AG04450 (cell line): ENCODE measurements at regions not wholly inside any gene's neighbourhood (a gene's known extent, or its start where the extent isn't known, plus 50 kb on each side); places are given as distances from the start of the nearest gene placed in this dataset.

ENCODE experiments used
- CTCF ChIA-PET: fragments of 300-600, 350-600 bp; formaldehyde crosslinking; extraction: SDS; loops from one replicate; lab custom pipeline; 2022; ENCODE audit warnings: antibody characterized with exemption, inconsistent platforms; lab: Charles Lee
- POLR2A ChIA-PET: fragments of 350-600 bp; formaldehyde crosslinking; extraction: SDS; loops from one replicate; lab custom pipeline; 2021; ENCODE audit warnings: antibody characterized with exemption, inconsistent platforms; lab: Yijun Ruan, JAX
- DNase-seq: peaks from one replicate; pipeline ENCODE4 v3.0.0-alpha.2; 2011; ENCODE audit warnings: low read depth, low spot score
- H3K27ac ChIP-seq: one replicate; pipeline ENCODE4 v1.5.1; 2012; ENCODE audit warnings: low read depth, low read length, control low read depth
- H3K27me3 ChIP-seq: one replicate; pipeline ENCODE4 v1.6.0; 2012; ENCODE audit warnings: low read length; ENCODE audit not compliant: control insufficient read depth, insufficient read depth
- H3K4me3 ChIP-seq: 2 replicates; pipeline ENCODE4 v1.5.1; 2011; ENCODE audit warnings: mild to moderate bottlenecking, low read depth, low read length, control low read depth
- H3K9me3 ChIP-seq: 2 replicates; pipeline ENCODE4 v1.5.1; 2012; ENCODE audit warnings: low read length; ENCODE audit not compliant: control insufficient read depth, insufficient read depth
- TF ChIP-seq, protein P1 (sequence below): IDR thresholded peaks from 2 replicates; pipeline ENCODE4 v1.5.1; 2011; ENCODE audit warnings: low read depth, low read length, control low read depth, inconsistent platforms

DNA sequence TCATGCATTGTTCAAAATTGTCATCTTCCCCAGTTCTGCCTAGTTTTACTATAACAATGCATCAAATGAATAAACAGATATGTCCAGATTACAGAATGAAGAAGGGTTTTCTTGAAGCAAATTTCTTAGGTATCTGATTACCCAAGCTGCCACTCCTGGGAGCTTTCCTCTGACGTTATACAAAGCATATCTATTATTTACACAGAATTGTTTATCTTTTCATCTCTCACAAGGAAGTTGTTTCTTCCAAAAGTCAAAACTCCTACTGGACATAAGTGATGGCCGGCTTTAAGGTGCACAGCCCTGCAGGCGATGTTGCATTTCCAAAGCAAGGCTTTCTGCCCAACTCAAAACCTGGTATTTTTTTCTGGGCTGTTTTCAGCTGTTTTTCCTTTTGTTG is 73.4 kb upstream of the ANKH start:
- ChIA-PET POLR2A (interaction anchor here (0.6 kb wide), 1 partner anchor 43 kb away, joined by 3 read pairs; no protein-coding TSS in a partner anchor), CTCF (no interaction called here)
- TF ChIP-seq, protein P1, sequence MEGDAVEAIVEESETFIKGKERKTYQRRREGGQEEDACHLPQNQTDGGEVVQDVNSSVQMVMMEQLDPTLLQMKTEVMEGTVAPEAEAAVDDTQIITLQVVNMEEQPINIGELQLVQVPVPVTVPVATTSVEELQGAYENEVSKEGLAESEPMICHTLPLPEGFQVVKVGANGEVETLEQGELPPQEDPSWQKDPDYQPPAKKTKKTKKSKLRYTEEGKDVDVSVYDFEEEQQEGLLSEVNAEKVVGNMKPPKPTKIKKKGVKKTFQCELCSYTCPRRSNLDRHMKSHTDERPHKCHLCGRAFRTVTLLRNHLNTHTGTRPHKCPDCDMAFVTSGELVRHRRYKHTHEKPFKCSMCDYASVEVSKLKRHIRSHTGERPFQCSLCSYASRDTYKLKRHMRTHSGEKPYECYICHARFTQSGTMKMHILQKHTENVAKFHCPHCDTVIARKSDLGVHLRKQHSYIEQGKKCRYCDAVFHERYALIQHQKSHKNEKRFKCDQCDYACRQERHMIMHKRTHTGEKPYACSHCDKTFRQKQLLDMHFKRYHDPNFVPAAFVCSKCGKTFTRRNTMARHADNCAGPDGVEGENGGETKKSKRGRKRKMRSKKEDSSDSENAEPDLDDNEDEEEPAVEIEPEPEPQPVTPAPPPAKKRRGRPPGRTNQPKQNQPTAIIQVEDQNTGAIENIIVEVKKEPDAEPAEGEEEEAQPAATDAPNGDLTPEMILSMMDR, result no peak
- H3K9me3 ChIP-seq, result no peaks in the 10 kb centered on the region
- DNase-seq, result no peak
- H3K27me3 ChIP-seq, result peaks cover 17% of the 10 kb centered on the region
- H3K27ac ChIP-seq, result no peak overlapping the region
- no peak overlapping the region for H3K4me3 ChIP-seq

DNA sequence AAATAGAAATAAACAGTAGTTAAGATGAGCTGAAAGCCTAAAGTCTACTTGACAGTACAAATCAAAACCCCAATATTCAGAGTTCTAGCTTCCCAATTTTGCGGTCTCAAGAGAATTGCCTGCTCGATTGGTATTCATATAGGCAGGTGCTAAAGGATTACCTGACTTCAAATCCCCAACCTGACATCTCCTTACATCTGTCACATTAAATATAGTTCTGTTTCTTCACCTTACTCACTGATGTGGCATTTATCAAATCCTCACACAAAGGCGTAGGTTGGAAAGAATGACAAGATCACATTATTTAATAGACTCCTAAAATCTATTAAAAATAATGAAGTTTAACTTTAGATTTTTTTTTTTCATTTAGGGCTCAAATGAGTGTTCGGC is 72.8 kb upstream of the ANKH start:
- TF ChIP-seq, protein P1, result no peak
- Histone ChIP-seq H3K27me3 (peaks cover 16% of the 10 kb centered on the region), H3K4me3 (no peak overlapping the region), H3K9me3 (no peaks in the 10 kb centered on the region), H3K27ac (no peak overlapping the region)
- ChIA-PET CTCF (no interaction called here), POLR2A (interaction anchor here (0.6 kb wide), 1 partner anchor 42 kb away, joined by 3 read pairs; no protein-coding TSS in a partner anchor)
- DNase-seq, result no peak

DNA sequence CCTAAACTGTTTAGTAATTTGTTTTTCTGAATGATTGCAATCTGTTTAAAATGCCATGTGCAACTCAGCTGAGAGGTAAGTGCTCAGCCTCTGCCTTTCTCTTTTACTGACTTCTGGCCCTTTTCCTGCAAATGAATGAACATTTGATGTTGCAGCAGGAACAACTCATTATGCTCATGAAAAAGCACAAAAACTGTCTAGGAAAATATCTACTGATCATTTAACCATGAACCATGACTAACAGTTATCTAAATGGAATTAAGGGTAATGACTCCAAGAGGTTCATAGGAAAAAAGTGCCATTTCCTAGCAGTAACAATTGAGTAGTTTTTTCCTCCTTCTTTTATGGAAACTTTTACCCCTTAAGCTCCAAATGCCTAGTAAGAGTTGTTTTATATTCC is 70.6 kb upstream of the ANKH start:
- TF ChIP-seq, protein P1, result no peak
- CTCF ChIA-PET, result interaction anchor here (0.9 kb wide), 1 partner anchor 164 kb away, joined by 3 read pairs; no protein-coding TSS in a partner anchor
- Histone ChIP-seq H3K9me3 (no peaks in the 10 kb centered on the region), H3K4me3 (no peak overlapping the region), H3K27ac (no peak overlapping the region), H3K27me3 (peaks cover 11% of the 10 kb centered on the region)
- DNase-seq, result no peak
- POLR2A ChIA-PET, result interaction anchor here (0.6 kb wide), 1 partner anchor 57 kb away, joined by 3 read pairs; no protein-coding TSS in a partner anchor

DNA sequence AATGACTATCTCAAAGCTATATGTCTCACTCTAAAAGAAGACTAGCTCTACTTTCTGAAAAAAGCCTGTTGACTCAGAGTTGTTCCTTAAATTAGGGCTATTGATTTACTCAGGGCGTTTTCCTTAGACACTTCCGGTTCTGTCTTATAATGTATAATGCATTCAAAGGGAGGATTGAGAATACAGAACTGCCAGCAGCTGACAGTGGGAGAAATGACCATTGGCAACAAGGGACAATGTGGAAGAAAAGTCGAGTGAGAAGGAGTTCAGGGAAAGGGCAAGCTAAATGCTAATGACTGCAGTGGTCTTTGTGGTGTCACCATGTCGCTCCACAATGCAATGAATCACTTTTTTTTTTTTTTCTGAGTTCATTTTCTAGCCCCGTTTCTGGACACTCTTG is 65.7 kb upstream of the ANKH start:
- TF ChIP-seq, protein P1, result no peak
- CTCF ChIA-PET, result no interaction called here
- DNase-seq, result no peak
- H3K27ac ChIP-seq, result no peak overlapping the region
- no peaks in the 10 kb centered on the region for H3K9me3 ChIP-seq
- POLR2A ChIA-PET, result no interaction called here
- H3K27me3 ChIP-seq, result peaks cover 2% of the 10 kb centered on the region
- H3K4me3 ChIP-seq, result no peak overlapping the region

DNA sequence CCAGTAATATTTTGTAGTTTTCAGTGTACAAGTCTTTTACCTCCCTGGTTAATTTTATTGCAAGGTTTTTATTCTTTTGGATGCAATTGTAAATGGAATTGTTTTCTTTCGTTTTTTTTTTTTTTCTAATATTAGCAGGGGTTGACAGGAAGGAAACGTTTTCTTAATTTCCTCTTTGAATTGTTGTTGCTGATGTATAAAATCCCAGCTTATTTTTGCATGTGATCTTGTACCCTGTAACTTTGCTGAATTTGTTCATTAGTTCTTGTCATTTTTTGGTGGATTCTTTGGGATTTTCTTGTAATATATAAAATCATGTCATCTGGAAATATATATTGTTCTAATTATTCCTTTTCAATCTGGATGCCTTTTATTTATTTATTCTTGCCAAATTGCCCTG is 65.0 kb upstream of the ANKH start:
- no peak for DNase-seq
- ChIA-PET POLR2A (no interaction called here), CTCF (no interaction called here)
- TF ChIP-seq, protein P1, result no peak
- Histone ChIP-seq H3K27me3 (peaks cover 2% of the 10 kb centered on the region), H3K27ac (no peak overlapping the region), H3K4me3 (no peak overlapping the region), H3K9me3 (no peaks in the 10 kb centered on the region)
